Psoas muscle (tissue), 7 donors: ENCODE measurements at regions not wholly inside any gene's neighbourhood (a gene's known extent, or its start where the extent isn't known, plus 50 kb on each side); places are given as distances from the start of the nearest gene placed in this dataset.

Experiments
- ATAC-seq, 4 donors: fragments of 200-7000 bp; cut with Tn5 transposase; one replicate each; pipeline ENCODE4 v1.9.1; 2020; ENCODE audit warnings: moderate library complexity in 3 of 4, mild to moderate bottlenecking in 2 of 4
- DNase-seq, 2 donors: peaks; one replicate each; pipeline ENCODE4 v3.0.0-alpha.2; 2020
- H3K27ac ChIP-seq: fragments of 200-600 bp; one replicate; pipeline ENCODE4 v1.8.0; 2022
- H3K27me3 ChIP-seq, 3 donors: fragments of 200-600 bp in 1 of 3; one replicate each; pipeline versions ENCODE4 v1.6.1 to v1.8.0; 2013 to 2022; ENCODE audit warnings: low read length in 2 of 3, mild to moderate bottlenecking in 2 of 3, moderate library complexity in 1 of 3; ENCODE audit not compliant: insufficient read depth in 3 of 3
- H3K36me3 ChIP-seq, 2 donors: fragments of 200-600 bp in 1 of 2; one replicate each; pipeline versions ENCODE4 v1.6.1 to v1.8.0; 2013 to 2022; ENCODE audit warnings: low read depth in 1 of 2, mild to moderate bottlenecking in 1 of 2, moderate library complexity in 1 of 2; ENCODE audit not compliant: insufficient read depth in 1 of 2
- H3K4me1 ChIP-seq: fragments of 200-600 bp; one replicate; pipeline ENCODE4 v1.8.0; 2022
- H3K4me3 ChIP-seq: fragments of 200-600 bp; one replicate; pipeline ENCODE4 v1.8.0; 2022; ENCODE audit warnings: mild to moderate bottlenecking
- H3K9me3 ChIP-seq: fragments of 200-600 bp; one replicate; pipeline ENCODE4 v1.8.0; 2022
- CTCF ChIP-seq: fragments of 200-600 bp; IDR thresholded peaks from one replicate; pipeline ENCODE4 v1.8.0; 2022; ENCODE audit warnings: antibody characterized with exemption
- WGBS, 3 donors: extraction: QIAGEN DNeasy Blood & Tissue Kit; methylation state at CpG; one replicate each; pipeline versions ENCODE4 v1.1.6 to v1.1.7; 2013; 5-methylcytosine and 5-hydroxymethylcytosine counted together
- intact Hi-C, 2 donors: fragments of 100-400 bp; cut with DNase I; formaldehyde crosslinking; loops; one replicate each; pipeline versions ENCODE4 v1.11.0 to v1.14.2; 2022
- donor health status: healthy with polysubstance abuse.
- donor health status: DM: no; HTN: no; CAD: no; lungs with moderate emphysema.
- donor health status: Bipolar disorder and iron deficiency.
- donor health status: healthy.
- donor health status: DM: yes; HTN: yes; CAD: no.
- donor health status: DM: no; HTN: no; CAD: no.
- donor health status: DM: yes; HTN: yes; CAD: no.

- intact Hi-C loops, result loop anchor here in 1 of 2 donors (5.0 kb wide), 1 partner anchor 547 kb away; no protein-coding TSS in a partner anchor
- no peak for TF ChIP-seq CTCF
- no peak for ATAC-seq
- no peak overlapping the region for H3K27ac ChIP-seq
- H3K4me1 ChIP-seq, result peaks cover 19% of the 10 kb centered on the region
- WGBS, 3 donors, result 80 to 82% (median 81%) methylated on average over 5 of the region's 5 CpGs
- no peak overlapping the region for H3K4me3 ChIP-seq
- H3K36me3 ChIP-seq, result no peaks in the 10 kb centered on the region
- no peaks in the 10 kb centered on the region for H3K27me3 ChIP-seq
- no peaks in the 10 kb centered on the region for H3K9me3 ChIP-seq
- DNase-seq, result no peak
Observed at GRCh38 chr21:16590186-16590585, 860.4 kb downstream of the USP25 start.

- WGBS, 3 donors, result 84 to 90% (median 88%) methylated on average over 5 of the region's 5 CpGs
- intact Hi-C loops, result loop anchor here in 1 of 2 donors (5.0 kb wide), 1 partner anchor 547 kb away; no protein-coding TSS in a partner anchor
- no peak for ATAC-seq
- no peak for TF ChIP-seq CTCF
- no peak for DNase-seq
- H3K27ac ChIP-seq, result no peak overlapping the region
- no peaks in the 10 kb centered on the region for H3K9me3 ChIP-seq
- H3K27me3 ChIP-seq, result no peaks in the 10 kb centered on the region
- peaks cover 15% of the 10 kb centered on the region for H3K4me1 ChIP-seq
- no peak overlapping the region for H3K4me3 ChIP-seq
- H3K36me3 ChIP-seq, result no peaks in the 10 kb centered on the region
Observed at GRCh38 chr21:16590641-16591292, 861.0 kb downstream of the USP25 start.

- Histone ChIP-seq H3K4me3 (no peak overlapping the region), H3K36me3 (no peaks in the 10 kb centered on the region), H3K4me1 (peaks cover 4% of the 10 kb centered on the region), H3K9me3 (no peaks in the 10 kb centered on the region), H3K27ac (no peak overlapping the region), H3K27me3 (no peaks in the 10 kb centered on the region)
- intact Hi-C loops, result loop anchor here in 1 of 2 donors (5.0 kb wide), 1 partner anchor 545 kb away; no protein-coding TSS in a partner anchor
- no peak for DNase-seq
- no peak for TF ChIP-seq CTCF
- WGBS, 3 donors, result 83 to 87% (median 86%) methylated on average over 5 of the region's 5 CpGs
- no peak for ATAC-seq
Observed at GRCh38 chr21:16592381-16592780, 862.6 kb downstream of the USP25 start.

- Histone ChIP-seq H3K36me3 (no peaks in the 10 kb centered on the region), H3K27me3 (no peaks in the 10 kb centered on the region), H3K27ac (no peak overlapping the region), H3K4me1 (no peaks in the 10 kb centered on the region), H3K9me3 (no peaks in the 10 kb centered on the region), H3K4me3 (no peak overlapping the region)
- TF ChIP-seq CTCF, result no peak
- ATAC-seq (no peak), DNase-seq (no peak)
- WGBS, 3 donors, result 90 to 97% (median 96%) methylated on average over 1 of the region's 1 CpG
- intact Hi-C loops, result loop anchor here in 1 of 2 donors (5.0 kb wide), 1 partner anchor 543 kb away; no protein-coding TSS in a partner anchor
Observed at GRCh38 chr21:16594191-16594590, 864.4 kb downstream of the USP25 start.

- Histone ChIP-seq H3K27ac (no peak overlapping the region), H3K27me3 (no peaks in the 10 kb centered on the region), H3K4me1 (no peaks in the 10 kb centered on the region), H3K9me3 (no peaks in the 10 kb centered on the region), H3K36me3 (no peaks in the 10 kb centered on the region), H3K4me3 (no peak overlapping the region)
- 92 to 95% (median 92%) methylated on average over 4 of the region's 4 CpGs for WGBS, 3 donors
- no peak for TF ChIP-seq CTCF
- no peak for ATAC-seq
- intact Hi-C loops, result no loop called here
- no peak for DNase-seq
Observed at GRCh38 chr21:16596369-16596768, 866.6 kb downstream of the USP25 start.
